Body of pancreas (tissue), 4 donors: ENCODE measurements at regions not wholly inside any gene's neighbourhood (a gene's known extent, or its start where the extent isn't known, plus 50 kb on each side); places are given as distances from the start of the nearest gene placed in this dataset.

Experiments used
- POLR2A ChIP-seq, 3 donors: fragments of 450-650 bp; IDR thresholded peaks; one replicate each; pipeline ENCODE4 v1.6.1; 2016; ENCODE audit warnings: antibody characterized with exemption in 3 of 3, mild to moderate bottlenecking in 2 of 3
- TF ChIP-seq, protein P1 (sequence below), 7 experiments: fragments of 450-650 bp in 4 of 7; fragments of 200-600 bp in 3 of 7; sonication (generic) in 3 of 7; IDR thresholded peaks; one replicate each; pipeline ENCODE4 v1.5.1; 2016 to 2019; ENCODE audit warnings: antibody characterized with exemption in 7 of 7

DNA sequence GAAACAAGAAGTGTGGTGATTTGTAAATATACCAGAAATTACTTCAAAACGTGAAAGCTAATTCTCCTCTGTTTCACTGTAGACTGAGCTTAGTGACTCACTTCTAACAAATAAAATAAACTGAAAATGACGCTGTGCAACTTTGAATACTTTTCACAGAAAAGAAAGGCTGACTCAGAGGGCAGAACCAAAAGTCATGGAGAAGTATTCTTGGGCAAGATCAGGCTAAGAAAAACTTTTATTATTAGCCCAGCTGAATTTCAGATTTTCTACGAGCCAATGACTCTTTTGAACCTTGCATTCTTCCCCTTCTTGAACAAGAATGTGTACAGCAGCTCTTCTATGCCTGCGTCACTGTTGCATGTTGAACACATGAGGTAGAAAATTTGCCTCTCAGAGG, 527.3 kb upstream of the GHITM start:
- TF ChIP-seq, protein P1, sequence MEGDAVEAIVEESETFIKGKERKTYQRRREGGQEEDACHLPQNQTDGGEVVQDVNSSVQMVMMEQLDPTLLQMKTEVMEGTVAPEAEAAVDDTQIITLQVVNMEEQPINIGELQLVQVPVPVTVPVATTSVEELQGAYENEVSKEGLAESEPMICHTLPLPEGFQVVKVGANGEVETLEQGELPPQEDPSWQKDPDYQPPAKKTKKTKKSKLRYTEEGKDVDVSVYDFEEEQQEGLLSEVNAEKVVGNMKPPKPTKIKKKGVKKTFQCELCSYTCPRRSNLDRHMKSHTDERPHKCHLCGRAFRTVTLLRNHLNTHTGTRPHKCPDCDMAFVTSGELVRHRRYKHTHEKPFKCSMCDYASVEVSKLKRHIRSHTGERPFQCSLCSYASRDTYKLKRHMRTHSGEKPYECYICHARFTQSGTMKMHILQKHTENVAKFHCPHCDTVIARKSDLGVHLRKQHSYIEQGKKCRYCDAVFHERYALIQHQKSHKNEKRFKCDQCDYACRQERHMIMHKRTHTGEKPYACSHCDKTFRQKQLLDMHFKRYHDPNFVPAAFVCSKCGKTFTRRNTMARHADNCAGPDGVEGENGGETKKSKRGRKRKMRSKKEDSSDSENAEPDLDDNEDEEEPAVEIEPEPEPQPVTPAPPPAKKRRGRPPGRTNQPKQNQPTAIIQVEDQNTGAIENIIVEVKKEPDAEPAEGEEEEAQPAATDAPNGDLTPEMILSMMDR (IDR thresholded peaks at IDR 0.05), result no peak
- no peak for TF ChIP-seq POLR2A (IDR thresholded peaks at IDR 0.05)
